K562 (cell line): ENCODE measurements at regions not wholly inside any gene's neighbourhood (a gene's known extent, or its start where the extent isn't known, plus 50 kb on each side); places are given as distances from the start of the nearest gene placed in this dataset.

ENCODE experiments used
- ZNF431 ChIP-seq: sonication (generic); formaldehyde crosslinking; IDR thresholded peaks from 2 replicates; pipeline ENCODE4 v1.8.0; 2022; ENCODE audit warnings: mild to moderate bottlenecking, missing genetic modification reagents
- TF ChIP-seq, protein P1 (sequence below): fragments of 450-650 bp; IDR thresholded peaks from 2 replicates; pipeline ENCODE4 v1.6.1; 2017; ENCODE audit warnings: antibody characterized with exemption, mild to moderate bottlenecking
- TF ChIP-seq, protein P2 (sequence below): fragments of 250-450 bp; sonication (Bioruptor Pico); IDR thresholded peaks from 2 replicates; pipeline ENCODE4 v1.5.0; 2021; ENCODE audit warnings: mild to moderate bottlenecking, borderline replicate concordance

DNA sequence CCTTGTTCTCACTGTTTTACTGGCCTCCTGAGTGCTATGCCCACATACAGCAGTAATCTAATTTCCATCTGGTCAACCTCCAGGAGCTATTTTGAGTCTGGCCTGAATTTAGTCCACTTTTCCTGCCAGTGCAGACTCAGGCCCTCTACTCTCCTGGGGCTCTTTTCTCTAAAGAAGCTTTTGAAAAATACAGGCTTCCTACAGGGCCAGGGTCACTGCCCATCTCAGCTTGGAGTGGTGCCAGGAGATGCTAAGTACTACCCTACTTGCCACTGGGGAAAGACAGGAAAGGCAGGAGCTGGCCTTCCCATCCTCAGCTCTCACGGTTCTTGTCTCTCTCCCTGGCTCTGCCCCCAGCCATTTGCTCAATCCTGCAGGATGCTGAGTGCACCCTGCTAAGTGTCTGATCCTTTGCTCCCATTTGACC lies 101.7 kb upstream of the SERP2 start:
- TF ChIP-seq, protein P1, sequence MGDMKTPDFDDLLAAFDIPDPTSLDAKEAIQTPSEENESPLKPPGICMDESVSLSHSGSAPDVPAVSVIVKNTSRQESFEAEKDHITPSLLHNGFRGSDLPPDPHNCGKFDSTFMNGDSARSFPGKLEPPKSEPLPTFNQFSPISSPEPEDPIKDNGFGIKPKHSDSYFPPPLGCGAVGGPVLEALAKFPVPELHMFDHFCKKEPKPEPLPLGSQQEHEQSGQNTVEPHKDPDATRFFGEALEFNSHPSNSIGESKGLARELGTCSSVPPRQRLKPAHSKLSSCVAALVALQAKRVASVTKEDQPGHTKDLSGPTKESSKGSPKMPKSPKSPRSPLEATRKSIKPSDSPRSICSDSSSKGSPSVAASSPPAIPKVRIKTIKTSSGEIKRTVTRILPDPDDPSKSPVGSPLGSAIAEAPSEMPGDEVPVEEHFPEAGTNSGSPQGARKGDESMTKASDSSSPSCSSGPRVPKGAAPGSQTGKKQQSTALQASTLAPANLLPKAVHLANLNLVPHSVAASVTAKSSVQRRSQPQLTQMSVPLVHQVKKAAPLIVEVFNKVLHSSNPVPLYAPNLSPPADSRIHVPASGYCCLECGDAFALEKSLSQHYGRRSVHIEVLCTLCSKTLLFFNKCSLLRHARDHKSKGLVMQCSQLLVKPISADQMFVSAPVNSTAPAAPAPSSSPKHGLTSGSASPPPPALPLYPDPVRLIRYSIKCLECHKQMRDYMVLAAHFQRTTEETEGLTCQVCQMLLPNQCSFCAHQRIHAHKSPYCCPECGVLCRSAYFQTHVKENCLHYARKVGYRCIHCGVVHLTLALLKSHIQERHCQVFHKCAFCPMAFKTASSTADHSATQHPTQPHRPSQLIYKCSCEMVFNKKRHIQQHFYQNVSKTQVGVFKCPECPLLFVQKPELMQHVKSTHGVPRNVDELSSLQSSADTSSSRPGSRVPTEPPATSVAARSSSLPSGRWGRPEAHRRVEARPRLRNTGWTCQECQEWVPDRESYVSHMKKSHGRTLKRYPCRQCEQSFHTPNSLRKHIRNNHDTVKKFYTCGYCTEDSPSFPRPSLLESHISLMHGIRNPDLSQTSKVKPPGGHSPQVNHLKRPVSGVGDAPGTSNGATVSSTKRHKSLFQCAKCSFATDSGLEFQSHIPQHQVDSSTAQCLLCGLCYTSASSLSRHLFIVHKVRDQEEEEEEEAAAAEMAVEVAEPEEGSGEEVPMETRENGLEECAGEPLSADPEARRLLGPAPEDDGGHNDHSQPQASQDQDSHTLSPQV: no peak
- TF ChIP-seq, protein P2, sequence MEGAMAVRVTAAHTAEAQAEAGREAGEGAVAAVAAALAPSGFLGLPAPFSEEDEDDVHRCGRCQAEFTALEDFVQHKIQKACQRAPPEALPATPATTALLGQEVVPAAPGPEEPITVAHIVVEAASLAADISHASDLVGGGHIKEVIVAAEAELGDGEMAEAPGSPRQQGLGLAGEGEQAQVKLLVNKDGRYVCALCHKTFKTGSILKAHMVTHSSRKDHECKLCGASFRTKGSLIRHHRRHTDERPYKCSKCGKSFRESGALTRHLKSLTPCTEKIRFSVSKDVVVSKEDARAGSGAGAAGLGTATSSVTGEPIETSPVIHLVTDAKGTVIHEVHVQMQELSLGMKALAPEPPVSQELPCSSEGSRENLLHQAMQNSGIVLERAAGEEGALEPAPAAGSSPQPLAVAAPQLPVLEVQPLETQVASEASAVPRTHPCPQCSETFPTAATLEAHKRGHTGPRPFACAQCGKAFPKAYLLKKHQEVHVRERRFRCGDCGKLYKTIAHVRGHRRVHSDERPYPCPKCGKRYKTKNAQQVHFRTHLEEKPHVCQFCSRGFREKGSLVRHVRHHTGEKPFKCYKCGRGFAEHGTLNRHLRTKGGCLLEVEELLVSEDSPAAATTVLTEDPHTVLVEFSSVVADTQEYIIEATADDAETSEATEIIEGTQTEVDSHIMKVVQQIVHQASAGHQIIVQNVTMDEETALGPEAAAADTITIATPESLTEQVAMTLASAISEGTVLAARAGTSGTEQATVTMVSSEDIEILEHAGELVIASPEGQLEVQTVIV (CRISPR knock-in tag): no peak
- no peak for TF ChIP-seq ZNF431
